Mesodermal cell (in vitro differentiated cells): ENCODE measurements at regions not wholly inside any gene's neighbourhood (a gene's known extent, or its start where the extent isn't known, plus 50 kb on each side); places are given as distances from the start of the nearest gene placed in this dataset.

ENCODE experiments used
- H3K27ac ChIP-seq: 2 replicates; pipeline ENCODE4 v1.7.0; 2013; ENCODE audit warnings: mild to moderate bottlenecking, low read depth, low read length, moderate library complexity; ENCODE audit not compliant: severe bottlenecking
- H3K36me3 ChIP-seq: 2 replicates; pipeline ENCODE4 v1.7.1; 2013; ENCODE audit warnings: mild to moderate bottlenecking, low read length, moderate library complexity; ENCODE audit not compliant: control insufficient read depth, insufficient read depth
- H3K4me1 ChIP-seq: one replicate; pipeline ENCODE4 v1.7.1; 2013; ENCODE audit warnings: mild to moderate bottlenecking, low read length; ENCODE audit not compliant: insufficient read depth, control insufficient read depth, poor library complexity, severe bottlenecking
- H3K4me3 ChIP-seq: 2 replicates; pipeline ENCODE4 v1.7.0; 2013; ENCODE audit warnings: low read length, control low read depth, mild to moderate bottlenecking; ENCODE audit not compliant: insufficient read depth, poor library complexity, severe bottlenecking; ENCODE audit errors: extremely low read depth
- H3K9me3 ChIP-seq: 2 replicates; pipeline ENCODE4 v1.7.1; 2013; ENCODE audit warnings: mild to moderate bottlenecking, low read length, moderate library complexity; ENCODE audit not compliant: control insufficient read depth
- WGBS, 2 experiments: methylation state at CpG; one replicate each; pipeline ENCODE4 v1.1.5; 2013; ENCODE audit warnings: missing lambda C conversion rate in 2 of 2; ENCODE audit not compliant: insufficient coverage in 2 of 2; 5-methylcytosine and 5-hydroxymethylcytosine counted together

- no peak overlapping the region for H3K27ac ChIP-seq
- WGBS, 2 experiments: 85% methylated on average over 6 of the region's 6 CpGs
- H3K4me1 ChIP-seq: no peaks in the 10 kb centered on the region
- no peak overlapping the region for H3K4me3 ChIP-seq
- H3K9me3 ChIP-seq: no peaks in the 10 kb centered on the region
- no peaks in the 10 kb centered on the region for H3K36me3 ChIP-seq
These were observed 296.7 kb upstream of the IRX5 start for GRCh38 chr16:54633943-54634362.

GRCh38 chr16:54632322-54633220 lies 298.1 kb upstream of the IRX5 start:
- H3K9me3 ChIP-seq: no peaks in the 10 kb centered on the region
- no peaks in the 10 kb centered on the region for H3K36me3 ChIP-seq
- no peaks in the 10 kb centered on the region for H3K4me1 ChIP-seq
- no peak overlapping the region for H3K27ac ChIP-seq
- 63 to 84% methylated on average over 4 to 6 of the region's 13 CpGs for WGBS, 2 experiments
- H3K4me3 ChIP-seq: no peak overlapping the region

- WGBS, 2 experiments: 90 to 92% methylated on average over 4 of the region's 4 CpGs
- no peak overlapping the region for H3K27ac ChIP-seq
- no peak overlapping the region for H3K4me3 ChIP-seq
- H3K4me1 ChIP-seq: no peaks in the 10 kb centered on the region
- no peaks in the 10 kb centered on the region for H3K36me3 ChIP-seq
- no peaks in the 10 kb centered on the region for H3K9me3 ChIP-seq
These were observed 298.9 kb upstream of the IRX5 start for GRCh38 chr16:54631782-54632181.

- H3K9me3 ChIP-seq: no peaks in the 10 kb centered on the region
- H3K36me3 ChIP-seq: no peaks in the 10 kb centered on the region
- H3K27ac ChIP-seq: no peak overlapping the region
- H3K4me3 ChIP-seq: no peak overlapping the region
- 97 to 100% methylated on average over 3 of the region's 4 CpGs for WGBS, 2 experiments
- no peaks in the 10 kb centered on the region for H3K4me1 ChIP-seq
These were observed 300.2 kb upstream of the IRX5 start for GRCh38 chr16:54630284-54630967.

DNA sequence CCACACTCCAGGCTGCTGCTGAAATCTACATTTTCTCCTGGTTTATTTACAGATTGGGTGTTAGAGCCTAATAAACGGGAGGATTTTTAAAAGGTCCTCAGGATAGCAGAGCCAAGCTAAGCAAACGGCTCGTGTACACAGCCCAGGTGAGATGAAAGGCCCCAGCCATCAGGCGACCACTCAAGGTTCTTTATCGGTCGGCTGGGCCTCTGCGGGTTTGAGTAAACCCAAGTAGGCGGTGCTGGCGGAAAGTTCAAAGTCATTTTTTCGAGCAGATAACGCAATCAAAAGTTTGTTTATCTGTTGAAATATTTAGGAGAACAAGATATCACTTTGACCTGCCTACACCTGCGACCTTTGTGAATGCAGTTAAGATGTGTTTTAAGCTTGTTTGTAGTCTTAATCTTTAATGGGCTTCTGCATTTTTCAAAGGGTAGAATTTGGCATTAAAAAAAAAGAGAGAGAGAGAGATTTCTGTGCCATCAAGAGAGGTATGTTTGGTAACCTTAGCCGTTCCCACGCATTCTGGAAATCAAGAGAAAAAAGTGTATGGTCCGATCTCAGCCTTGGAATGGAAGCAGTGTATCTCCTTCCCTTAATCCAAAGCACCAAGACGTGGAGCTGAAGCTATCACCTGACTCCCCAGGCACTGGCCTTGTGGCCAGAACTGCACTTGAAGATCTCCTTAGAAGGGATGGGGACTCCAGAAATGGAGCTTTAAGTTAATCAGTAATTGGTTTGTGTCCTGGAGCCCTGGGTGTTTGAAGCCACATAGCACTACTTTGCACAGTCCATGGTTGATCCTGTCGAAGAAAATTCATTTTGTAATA lies 301.7 kb upstream of the IRX5 start:
- WGBS, 2 experiments: 89 to 94% methylated on average over 13 to 15 of the region's 17 CpGs
- Histone ChIP-seq H3K4me1 (no peaks in the 10 kb centered on the region), H3K36me3 (no peaks in the 10 kb centered on the region), H3K4me3 (no peak overlapping the region), H3K9me3 (no peaks in the 10 kb centered on the region), H3K27ac (no peak overlapping the region)

- Histone ChIP-seq H3K27ac (no peak overlapping the region), H3K4me1 (no peaks in the 10 kb centered on the region), H3K36me3 (no peaks in the 10 kb centered on the region), H3K4me3 (no peak overlapping the region), H3K9me3 (no peaks in the 10 kb centered on the region)
- WGBS, 2 experiments: 90 to 100% methylated on average over 3 to 4 of the region's 4 CpGs
These were observed 303.0 kb upstream of the IRX5 start for GRCh38 chr16:54627616-54628015.

- no peaks in the 10 kb centered on the region for H3K9me3 ChIP-seq
- no peak overlapping the region for H3K4me3 ChIP-seq
- no peaks in the 10 kb centered on the region for H3K36me3 ChIP-seq
- WGBS, 2 experiments: 93 to 96% methylated on average over 3 to 7 of the region's 7 CpGs
- no peak overlapping the region for H3K27ac ChIP-seq
- no peaks in the 10 kb centered on the region for H3K4me1 ChIP-seq
These were observed 307.0 kb upstream of the IRX5 start for GRCh38 chr16:54623636-54624035.

DNA sequence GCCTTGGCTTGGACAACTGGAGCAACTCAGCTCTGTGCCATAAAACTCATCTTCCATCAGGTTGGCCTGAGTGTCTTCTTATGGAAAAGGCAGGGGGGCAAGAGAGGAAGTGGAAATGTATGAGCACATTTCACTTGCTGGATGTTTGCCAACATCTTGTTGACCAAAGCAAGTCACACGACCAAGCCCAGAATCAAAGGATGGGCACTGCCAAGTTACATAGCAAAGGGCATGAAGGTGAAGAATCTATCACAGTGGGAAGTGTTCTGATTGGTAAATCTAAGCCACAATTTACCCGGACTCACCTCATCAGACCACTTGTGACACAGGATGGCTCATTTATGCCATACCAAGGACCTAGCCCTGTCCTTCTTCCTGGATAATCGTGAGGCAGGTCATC lies 310.5 kb upstream of the IRX5 start:
- WGBS, 2 experiments: 92 to 100% methylated on average over 1 to 2 of the region's 3 CpGs
- H3K9me3 ChIP-seq: no peaks in the 10 kb centered on the region
- H3K4me1 ChIP-seq: no peaks in the 10 kb centered on the region
- no peaks in the 10 kb centered on the region for H3K36me3 ChIP-seq
- H3K4me3 ChIP-seq: no peak overlapping the region
- H3K27ac ChIP-seq: no peak overlapping the region

DNA sequence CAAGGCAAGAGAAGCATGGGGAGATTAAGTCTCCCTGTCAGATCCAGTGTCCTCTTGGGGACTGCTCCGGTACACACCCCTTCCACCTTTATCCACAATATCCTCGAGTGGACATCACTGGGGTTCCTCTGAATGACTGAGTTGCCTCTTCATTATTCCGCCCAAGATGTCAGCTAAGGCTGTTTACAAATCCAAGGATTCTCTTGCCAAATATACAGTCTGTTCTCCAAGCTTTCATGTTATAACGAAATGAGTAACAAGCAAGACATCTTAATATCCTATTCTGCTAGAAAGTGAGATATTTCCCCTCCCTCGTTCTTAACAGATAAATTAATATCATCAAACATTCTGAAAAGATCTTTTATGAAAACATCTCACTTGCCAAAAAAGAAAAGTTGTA lies 314.1 kb upstream of the IRX5 start:
- Histone ChIP-seq H3K4me1 (no peaks in the 10 kb centered on the region), H3K9me3 (no peaks in the 10 kb centered on the region), H3K4me3 (no peak overlapping the region), H3K27ac (no peak overlapping the region), H3K36me3 (no peaks in the 10 kb centered on the region)
- 82 to 96% methylated on average over 3 to 4 of the region's 5 CpGs for WGBS, 2 experiments

GRCh38 chr16:54605536-54606066 lies 319.0 kb upstream of the IRX3 start:
- H3K4me1 ChIP-seq: no peaks in the 10 kb centered on the region
- no peak overlapping the region for H3K27ac ChIP-seq
- H3K36me3 ChIP-seq: no peaks in the 10 kb centered on the region
- peaks cover 3% of the 10 kb centered on the region for H3K9me3 ChIP-seq
- no peak overlapping the region for H3K4me3 ChIP-seq
- no CpG with 5 or more reads among the region's 1 CpG for WGBS, 2 experiments
